Muscle of leg (tissue), 3 donors: ENCODE measurements at regions not wholly inside any gene's neighbourhood (a gene's known extent, or its start where the extent isn't known, plus 50 kb on each side); places are given as distances from the start of the nearest gene placed in this dataset.

Experiments used
- DNase-seq: peaks from one replicate; pipeline ENCODE4 v3.0.0; 2013
- H3K27ac ChIP-seq: one replicate; pipeline ENCODE4 v1.5.1; 2013; ENCODE audit warnings: mild to moderate bottlenecking, low read length, control low read depth
- H3K27me3 ChIP-seq: one replicate; pipeline ENCODE4 v1.6.1; 2013; ENCODE audit warnings: low read length; ENCODE audit not compliant: control insufficient read depth, insufficient read depth
- H3K36me3 ChIP-seq: one replicate; pipeline ENCODE4 v1.6.1; 2013; ENCODE audit warnings: low read length; ENCODE audit not compliant: control insufficient read depth, insufficient read depth
- H3K4me1 ChIP-seq: one replicate; pipeline ENCODE4 v1.6.1; 2013; ENCODE audit warnings: low read length; ENCODE audit not compliant: control insufficient read depth, insufficient read depth
- H3K4me3 ChIP-seq: one replicate; pipeline ENCODE4 v1.5.1; 2013; ENCODE audit warnings: low read length, control low read depth
- H3K9me3 ChIP-seq: replicated peaks from 2 replicates; pipeline ENCODE4 v1.6.1; 2013; ENCODE audit warnings: low read depth, low read length; ENCODE audit not compliant: control insufficient read depth
- WGBS: methylation state at CpG from one replicate; pipeline ENCODE4 v1.1.5; 2013; ENCODE audit warnings: missing lambda C conversion rate; ENCODE audit not compliant: insufficient coverage; 5-methylcytosine and 5-hydroxymethylcytosine counted together

DNA sequence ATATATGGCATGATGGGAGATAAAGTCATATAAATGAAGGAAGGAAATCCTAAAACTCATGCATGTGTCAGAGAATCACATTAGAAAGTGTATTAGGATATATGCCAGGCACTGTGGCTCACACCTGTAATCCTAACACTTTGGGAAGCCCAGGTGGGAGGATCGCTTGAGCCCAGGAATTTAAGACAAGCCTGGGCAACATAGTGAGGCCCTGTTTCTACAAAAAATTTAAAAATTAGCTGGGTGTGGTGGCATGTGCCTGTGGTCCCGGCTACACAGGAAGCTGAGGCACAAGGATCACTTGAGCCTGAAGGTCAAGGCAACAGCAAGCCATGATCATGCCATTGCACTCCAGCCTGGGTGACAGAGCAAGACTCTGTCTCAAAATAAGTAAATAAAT is 130.3 kb upstream of the ARID2 start:
- DNase-seq: no peak
- Histone ChIP-seq H3K27ac (no peak overlapping the region), H3K36me3 (no peaks in the 10 kb centered on the region), H3K27me3 (no peaks in the 10 kb centered on the region), H3K9me3 (no peaks in the 10 kb centered on the region), H3K4me1 (no peaks in the 10 kb centered on the region), H3K4me3 (no peak overlapping the region)
- WGBS: 92% methylated on average over 2 of the region's 2 CpGs

DNA sequence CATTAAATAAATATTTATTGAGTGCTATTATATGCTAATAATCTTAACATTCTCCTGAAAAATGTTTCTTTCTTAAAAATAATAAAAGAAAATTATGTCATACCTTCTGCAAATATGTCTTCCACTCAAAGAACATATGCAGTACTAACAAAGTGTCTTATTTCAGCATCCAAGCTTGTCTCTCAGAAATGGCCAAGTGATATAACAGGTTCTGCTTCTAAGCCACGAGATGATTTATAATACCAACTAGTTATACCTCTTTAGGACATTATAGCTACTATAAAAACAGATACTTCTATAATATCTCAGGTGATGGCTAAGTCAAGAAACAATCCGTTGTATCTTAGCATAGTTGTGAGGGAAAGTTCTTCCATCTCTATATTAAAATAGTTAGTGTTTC is 128.1 kb upstream of the ARID2 start:
- H3K4me1 ChIP-seq: no peaks in the 10 kb centered on the region
- H3K9me3 ChIP-seq: peaks cover 7% of the 10 kb centered on the region
- no peaks in the 10 kb centered on the region for H3K27me3 ChIP-seq
- H3K27ac ChIP-seq: no peak overlapping the region
- no CpG with 5 or more reads among the region's 2 CpGs for WGBS
- no peak overlapping the region for H3K4me3 ChIP-seq
- no peak for DNase-seq
- H3K36me3 ChIP-seq: no peaks in the 10 kb centered on the region

DNA sequence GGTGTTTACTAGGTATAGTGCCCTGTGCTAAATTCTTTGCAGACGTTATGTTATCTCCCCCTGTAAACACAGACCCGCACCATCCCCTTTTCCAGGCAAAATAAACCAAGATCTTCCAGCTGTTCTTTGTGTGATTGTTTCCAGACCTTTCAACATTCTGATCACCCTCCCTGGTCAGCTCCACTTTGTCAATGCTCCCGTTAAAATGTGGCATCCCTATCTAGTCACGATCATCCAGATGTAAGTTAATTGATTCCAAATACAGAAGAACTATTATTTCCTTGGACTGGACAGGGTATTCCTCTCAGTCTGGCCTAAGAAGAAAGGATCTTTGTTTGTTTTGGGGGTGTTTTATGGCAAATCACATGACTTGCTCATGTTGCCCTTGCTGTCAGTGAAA is 127.6 kb upstream of the ARID2 start:
- Histone ChIP-seq H3K27me3 (no peaks in the 10 kb centered on the region), H3K36me3 (no peaks in the 10 kb centered on the region), H3K9me3 (peaks cover 7% of the 10 kb centered on the region), H3K4me3 (no peak overlapping the region), H3K27ac (no peak overlapping the region), H3K4me1 (no peaks in the 10 kb centered on the region)
- 17% methylated on average over 2 of the region's 4 CpGs for WGBS
- no peak for DNase-seq

DNA sequence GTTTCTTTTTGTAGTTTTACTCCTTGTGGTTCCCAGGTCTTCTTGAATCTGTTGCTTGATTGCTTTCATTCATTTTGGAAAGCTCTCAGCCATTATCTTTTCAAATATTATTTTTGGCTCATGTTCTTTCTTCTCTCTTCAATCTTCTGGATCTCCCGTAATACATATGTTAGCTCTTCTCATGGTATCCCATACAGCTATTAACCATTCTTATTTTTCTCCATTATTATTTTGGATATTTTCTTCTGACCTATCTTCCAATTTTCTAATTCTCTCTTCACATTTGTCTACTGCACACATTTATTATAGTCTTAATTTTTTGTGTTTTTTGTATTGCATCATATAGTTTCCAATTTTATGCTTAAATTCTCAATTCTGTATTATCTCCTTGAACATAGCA is 123.9 kb upstream of the ARID2 start:
- no peak for DNase-seq
- H3K9me3 ChIP-seq: peaks cover 7% of the 10 kb centered on the region
- H3K27me3 ChIP-seq: no peaks in the 10 kb centered on the region
- WGBS: 100% methylated on average over 1 of the region's 1 CpG
- no peak overlapping the region for H3K27ac ChIP-seq
- no peak overlapping the region for H3K4me3 ChIP-seq
- no peaks in the 10 kb centered on the region for H3K36me3 ChIP-seq
- no peaks in the 10 kb centered on the region for H3K4me1 ChIP-seq

DNA sequence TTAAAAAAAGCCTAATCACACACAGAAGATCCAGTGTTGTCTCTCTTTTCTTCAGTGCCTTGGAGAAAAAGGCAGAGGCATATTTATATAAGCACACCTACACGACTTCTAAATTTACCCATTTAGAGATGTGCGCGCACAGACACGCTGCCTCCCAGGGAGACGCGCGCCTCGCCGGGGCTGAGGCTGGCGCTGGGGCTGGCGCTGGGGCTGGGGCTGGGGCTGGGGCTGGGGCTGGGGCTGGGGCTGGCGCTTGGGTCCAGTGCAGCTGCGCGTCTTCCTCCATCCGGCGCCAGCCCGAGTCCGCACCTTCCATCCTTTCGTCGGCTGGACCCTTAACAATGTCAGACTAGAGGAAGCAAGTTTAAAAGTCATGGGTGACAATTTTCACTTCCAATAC is 118.4 kb upstream of the ARID2 start:
- Histone ChIP-seq H3K9me3 (peaks cover 4% of the 10 kb centered on the region), H3K4me1 (no peaks in the 10 kb centered on the region), H3K36me3 (no peaks in the 10 kb centered on the region), H3K27me3 (no peaks in the 10 kb centered on the region), H3K4me3 (no peak overlapping the region), H3K27ac (no peak overlapping the region)
- WGBS: 40% methylated on average over 2 of the region's 20 CpGs
- no peak for DNase-seq

DNA sequence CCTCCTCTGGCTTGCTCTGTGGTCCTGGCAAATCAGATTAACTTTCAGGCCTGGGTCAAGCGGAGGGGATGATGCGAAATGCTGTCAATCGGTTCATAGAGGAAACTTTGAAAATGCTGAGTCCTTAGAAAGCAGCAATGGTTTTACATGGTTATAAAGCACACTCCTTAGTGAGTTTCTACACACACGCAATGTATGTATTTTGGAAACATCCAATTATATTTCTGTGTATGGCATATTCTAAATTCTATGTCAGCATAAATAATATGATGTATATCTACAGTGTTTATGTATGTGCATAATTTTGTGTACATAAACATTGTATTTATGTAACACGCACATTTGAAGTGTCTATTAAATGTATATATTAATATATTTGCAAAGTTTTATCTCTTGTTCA is 118.0 kb upstream of the ARID2 start:
- no peaks in the 10 kb centered on the region for H3K4me1 ChIP-seq
- no peaks in the 10 kb centered on the region for H3K9me3 ChIP-seq
- no peak overlapping the region for H3K4me3 ChIP-seq
- no peak for DNase-seq
- no peaks in the 10 kb centered on the region for H3K27me3 ChIP-seq
- no peaks in the 10 kb centered on the region for H3K36me3 ChIP-seq
- H3K27ac ChIP-seq: no peak overlapping the region
- no CpG with 5 or more reads among the region's 5 CpGs for WGBS

DNA sequence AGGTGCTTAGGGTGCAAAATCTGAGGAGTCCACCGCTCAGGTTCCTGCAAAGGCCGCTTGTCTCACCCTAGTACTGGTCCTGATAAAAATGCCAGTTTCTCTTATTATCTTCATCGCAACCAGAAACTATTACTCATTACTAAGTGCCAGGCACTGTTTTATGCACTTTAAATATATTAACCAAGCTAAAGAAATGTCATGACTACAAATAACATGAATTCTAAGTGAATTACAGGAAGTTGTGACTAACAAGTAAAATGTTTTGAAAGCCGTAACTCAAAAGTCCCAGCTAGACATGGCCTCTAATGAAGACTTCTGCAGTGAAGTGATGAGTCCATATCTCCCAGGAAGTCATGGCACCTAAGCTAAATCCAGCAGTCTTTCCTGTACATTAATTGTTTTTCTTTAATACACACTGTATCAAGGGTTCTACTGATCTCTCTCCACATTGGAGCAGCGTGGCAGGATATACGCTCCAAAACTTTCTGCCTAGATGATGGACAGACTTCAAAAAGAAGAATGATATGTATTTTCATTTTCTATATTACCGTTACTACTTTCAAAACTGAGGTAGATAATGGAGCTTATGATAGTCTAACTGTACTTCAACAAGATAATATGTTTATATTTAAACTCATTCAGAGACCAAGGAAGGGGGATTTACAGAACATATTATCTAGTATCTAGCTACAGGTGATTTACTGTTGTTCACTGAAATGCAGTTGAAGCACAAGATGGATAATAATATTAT is 117.3 kb upstream of the ARID2 start:
- H3K4me3 ChIP-seq: no peak overlapping the region
- no CpG with 5 or more reads among the region's 7 CpGs for WGBS
- no peaks in the 10 kb centered on the region for H3K27me3 ChIP-seq
- H3K36me3 ChIP-seq: no peaks in the 10 kb centered on the region
- DNase-seq: no peak
- H3K27ac ChIP-seq: no peak overlapping the region
- H3K4me1 ChIP-seq: no peaks in the 10 kb centered on the region
- H3K9me3 ChIP-seq: no peaks in the 10 kb centered on the region

DNA sequence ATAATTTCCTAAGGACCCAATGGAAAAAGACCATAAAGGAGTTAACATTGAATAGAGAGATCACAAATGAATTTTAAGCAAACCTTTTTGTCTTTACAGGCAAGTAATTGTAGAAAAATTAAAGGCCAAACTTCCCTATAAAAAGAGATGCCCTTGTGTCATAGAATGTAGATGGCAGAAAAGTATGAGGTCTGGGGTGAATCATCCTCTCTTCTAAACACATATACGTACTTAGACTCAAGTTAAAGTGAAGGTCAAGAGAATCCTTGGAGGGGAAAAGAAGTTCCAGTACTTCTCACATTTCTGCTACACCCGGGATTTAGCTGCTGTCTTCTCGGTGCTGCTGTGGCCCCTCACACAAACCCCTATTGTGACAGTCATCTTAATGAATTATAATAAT is 116.2 kb upstream of the ARID2 start:
- Histone ChIP-seq H3K4me3 (no peak overlapping the region), H3K27me3 (no peaks in the 10 kb centered on the region), H3K27ac (no peak overlapping the region), H3K36me3 (no peaks in the 10 kb centered on the region), H3K4me1 (no peaks in the 10 kb centered on the region), H3K9me3 (no peaks in the 10 kb centered on the region)
- DNase-seq: no peak
- no CpG with 5 or more reads among the region's 3 CpGs for WGBS

DNA sequence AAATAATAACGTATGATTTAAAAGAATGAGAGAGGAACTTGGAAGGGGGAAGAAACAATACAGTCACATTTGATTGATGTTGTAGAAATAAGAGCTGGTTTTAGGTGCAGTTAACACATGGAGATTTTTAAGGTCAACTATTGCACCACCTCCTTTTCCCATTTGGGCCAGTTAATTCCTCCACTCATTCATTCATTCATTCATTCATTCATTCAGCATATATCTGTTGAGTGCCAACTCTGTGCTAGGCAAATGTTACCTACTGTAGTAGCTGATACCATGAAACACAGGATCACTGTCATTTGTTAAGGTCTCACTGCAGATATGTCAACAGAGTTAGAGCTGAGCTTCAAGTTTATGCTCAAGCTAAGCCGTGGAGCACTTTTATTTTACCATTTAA is 115.7 kb upstream of the ARID2 start:
- H3K27ac ChIP-seq: no peak overlapping the region
- H3K27me3 ChIP-seq: no peaks in the 10 kb centered on the region
- no peak overlapping the region for H3K4me3 ChIP-seq
- 40% methylated on average over 1 of the region's 2 CpGs for WGBS
- no peaks in the 10 kb centered on the region for H3K4me1 ChIP-seq
- H3K36me3 ChIP-seq: no peaks in the 10 kb centered on the region
- no peak for DNase-seq
- H3K9me3 ChIP-seq: no peaks in the 10 kb centered on the region

DNA sequence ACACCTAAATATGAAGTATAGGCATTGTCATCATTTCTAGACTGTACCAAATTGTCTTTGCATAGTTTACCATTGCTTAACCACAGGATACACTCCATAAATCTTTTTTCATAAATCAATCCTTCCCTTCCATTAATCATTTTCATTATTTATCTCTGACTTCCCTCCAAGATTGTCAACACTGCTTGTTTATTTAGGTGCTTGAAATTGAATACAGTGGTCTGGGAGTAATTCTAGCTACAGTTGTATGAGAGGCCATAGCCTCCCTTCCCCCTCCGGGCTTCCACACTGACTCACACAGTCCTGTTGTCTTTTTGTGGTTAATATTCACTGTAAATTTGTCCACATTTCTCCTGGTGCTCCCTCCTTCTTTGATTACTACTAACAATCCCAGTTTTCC is 114.2 kb upstream of the ARID2 start:
- no peaks in the 10 kb centered on the region for H3K9me3 ChIP-seq
- H3K27me3 ChIP-seq: no peaks in the 10 kb centered on the region
- WGBS: no CpG with 5 or more reads among the region's 1 CpG
- no peaks in the 10 kb centered on the region for H3K4me1 ChIP-seq
- H3K36me3 ChIP-seq: no peaks in the 10 kb centered on the region
- peak; percentile 11 for DNase-seq
- H3K4me3 ChIP-seq: no peak overlapping the region
- no peak overlapping the region for H3K27ac ChIP-seq

DNA sequence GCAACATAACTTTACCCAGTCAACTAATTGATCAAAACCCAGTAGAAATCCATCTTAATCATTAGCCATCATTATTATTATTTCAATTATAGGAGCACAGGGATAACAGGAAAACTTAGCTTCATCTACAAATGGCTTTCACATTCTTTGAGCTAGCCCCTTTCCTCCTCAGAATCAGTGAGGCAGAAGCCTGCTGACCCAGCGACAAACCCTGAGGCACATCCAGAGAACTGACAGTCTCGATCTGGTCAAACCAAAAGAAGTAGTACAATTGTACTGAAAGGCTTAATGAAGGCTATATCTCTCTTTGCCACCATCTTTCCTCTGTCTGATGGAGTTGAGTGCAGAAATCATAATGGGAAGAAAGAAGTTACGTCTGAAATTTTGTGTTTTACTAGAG is 109.8 kb upstream of the ARID2 start:
- no peaks in the 10 kb centered on the region for H3K27me3 ChIP-seq

More for the DNA sequence above, 109.8 kb upstream of the ARID2 start:
- no peaks in the 10 kb centered on the region for H3K9me3 ChIP-seq
- no peak overlapping the region for H3K27ac ChIP-seq
- H3K4me1 ChIP-seq: no peaks in the 10 kb centered on the region
- DNase-seq: no peak
- no peak overlapping the region for H3K4me3 ChIP-seq
- H3K36me3 ChIP-seq: no peaks in the 10 kb centered on the region
- 100% methylated on average over 2 of the region's 3 CpGs for WGBS
